HepG2 (cell line): ENCODE measurements at regions not wholly inside any gene's neighbourhood (a gene's known extent, or its start where the extent isn't known, plus 50 kb on each side); places are given as distances from the start of the nearest gene placed in this dataset.
A peak's percentile ranks its signal among the peaks of the same experiment; 100 is the strongest.

Source experiments
- ATAC-seq: fragments of 200-7000 bp; cut with Tn5 transposase; 3 replicates; pipeline ENCODE4 v1.9.1; 2020; ENCODE audit warnings: mild to moderate bottlenecking, moderate library complexity
- BruUV-seq: library from RNA; stranded (reverse); fragments of 400-500 nt; replicated peaks from 2 replicates; lab custom pipeline; 2021; lab: Mats Ljungman, UMichigan
- CTCF ChIA-PET: fragments of 300-600 bp; formaldehyde crosslinking; extraction: SDS; loops from one replicate; lab custom pipeline; 2021; ENCODE audit warnings: low total read pairs, inconsistent platforms, low intra/inter-chr PET ratio; lab: Yijun Ruan, JAX
- POLR2A ChIA-PET: fragments of 350-600 bp; sonication (Branson Sonifier 250); formaldehyde crosslinking; loops from one replicate; lab custom pipeline; 2020; ENCODE audit warnings: antibody characterized with exemption, inconsistent platforms; lab: Yijun Ruan, JAX
- DNase-seq: peaks from one replicate; pipeline ENCODE4 v3.0.0-alpha.2; 2015; ENCODE audit warnings: low spot score
- FAIRE-seq: peaks from 3 replicates; lab custom pipeline; 2011; peaks lifted over from hg19 to GRCh38; lab: Jason Lieb, UNC
- H2AFZ ChIP-seq: one replicate; pipeline ENCODE4 v1.6.1; 2011; ENCODE audit warnings: low read length, inconsistent platforms
- H3K27ac ChIP-seq: fragments of 300-600 bp; 3 replicates; pipeline ENCODE4 v1.8.0; 2011; ENCODE audit warnings: mixed run types, mild to moderate bottlenecking, mixed read lengths, low read length, inconsistent platforms; ENCODE audit not compliant: insufficient read depth; ENCODE audit errors: extremely low read length
- H3K27me3 ChIP-seq, 2 experiments: fragments of 200-600 bp in 1 of 2; 2 replicates in 1 of 2; 3 replicates in 1 of 2; pipeline versions ENCODE4 v1.6.0 to v1.8.0; 2011; ENCODE audit warnings: low read length in 2 of 2, mild to moderate bottlenecking in 2 of 2, moderate library complexity in 2 of 2, inconsistent platforms in 1 of 2; ENCODE audit not compliant: insufficient read depth in 2 of 2, control insufficient read depth in 1 of 2
- H3K36me3 ChIP-seq, 2 experiments: fragments of 200-600 bp in 1 of 2; replicated peaks in 1 of 2; 2 replicates in 1 of 2; 3 replicates in 1 of 2; pipeline versions ENCODE4 v1.5.1 to v1.8.0; 2011; ENCODE audit warnings: low read length in 2 of 2, inconsistent platforms in 1 of 2; ENCODE audit not compliant: insufficient read depth in 2 of 2, control insufficient read depth in 1 of 2
- H3K4me1 ChIP-seq: 2 replicates; pipeline ENCODE4 v1.5.1; 2012; ENCODE audit warnings: low read length, inconsistent platforms; ENCODE audit not compliant: insufficient read depth
- H3K4me2 ChIP-seq: 2 replicates; pipeline ENCODE4 v1.6.0; 2011; ENCODE audit warnings: low read depth, low read length, inconsistent platforms
- H3K4me3 ChIP-seq, 3 experiments: fragments of 200-600 bp in 1 of 3; sonication (generic), shearing (Covaris generic) in 1 of 3; replicated peaks in 1 of 3; 2 replicates each; pipeline ENCODE4 v1.5.1; 2011 to 2016; ENCODE audit warnings: low read length in 3 of 3, inconsistent platforms in 2 of 3, low read depth in 2 of 3, mild to moderate bottlenecking in 2 of 3, control low read depth in 1 of 3, mixed read lengths in 1 of 3; ENCODE audit not compliant: insufficient read depth in 1 of 3
- H3K79me2 ChIP-seq: one replicate; pipeline ENCODE4 v1.6.1; 2011; ENCODE audit warnings: low read length, inconsistent platforms; ENCODE audit not compliant: insufficient read depth
- H3K9ac ChIP-seq: 2 replicates; pipeline ENCODE4 v1.6.0; 2011; ENCODE audit warnings: mild to moderate bottlenecking, low read depth, low read length, inconsistent platforms; ENCODE audit not compliant: insufficient read depth
- H3K9me3 ChIP-seq: 2 replicates; pipeline ENCODE4 v1.5.1; 2012; ENCODE audit warnings: mild to moderate bottlenecking, low read length
- H4K20me1 ChIP-seq: 2 replicates; pipeline ENCODE4 v1.6.0; 2011; ENCODE audit warnings: inconsistent platforms, mild to moderate bottlenecking, low read length, moderate library complexity; ENCODE audit not compliant: insufficient read depth
- CBFB ChIP-seq: sonication (generic); formaldehyde crosslinking; IDR thresholded peaks from 2 replicates; pipeline ENCODE4 v1.4.0; 2020; ENCODE audit warnings: missing genetic modification reagents
- HMG20B ChIP-seq: conservative IDR thresholded peaks from 2 replicates; pipeline ENCODE4 v1.6.1; 2016; ENCODE audit warnings: missing genetic modification reagents, missing compliant biosample characterization
- MAFF ChIP-seq: IDR thresholded peaks from 2 replicates; pipeline ENCODE4 v1.6.1; 2011; ENCODE audit warnings: low read depth, low read length, improper control_type of control experiment
- MAFK ChIP-seq, 2 experiments: IDR thresholded peaks in 1 of 2; conservative IDR thresholded peaks in 1 of 2; 2 replicates each; pipeline ENCODE4 v1.6.1; 2011; ENCODE audit warnings: improper control_type of control experiment in 2 of 2, low read length in 2 of 2
- NFE2L2 ChIP-seq: fragments of 150-350 bp; IDR thresholded peaks from 2 replicates; pipeline ENCODE4 v1.6.1; 2014; ENCODE audit warnings: low read length
- PHF21A ChIP-seq: sonication (generic); formaldehyde crosslinking; IDR thresholded peaks from 2 replicates; pipeline ENCODE4 v1.5.0; 2020; ENCODE audit warnings: mild to moderate bottlenecking, missing genetic modification reagents
- ZNF432 ChIP-seq: sonication (generic); formaldehyde crosslinking; IDR thresholded peaks from 2 replicates; pipeline ENCODE4 v1.5.0; 2020; ENCODE audit warnings: missing genetic modification reagents, mild to moderate bottlenecking, borderline replicate concordance
- ZNF501 ChIP-seq: sonication (generic); formaldehyde crosslinking; IDR thresholded peaks from 2 replicates; pipeline ENCODE4 v1.5.1; 2020; ENCODE audit warnings: mild to moderate bottlenecking, moderate library complexity, missing genetic modification reagents
- ZNF678 ChIP-seq: sonication (generic); formaldehyde crosslinking; IDR thresholded peaks from 2 replicates; pipeline ENCODE4 v1.4.0; 2020; ENCODE audit warnings: mild to moderate bottlenecking, missing genetic modification reagents
- ZZZ3 ChIP-seq: sonication (generic); formaldehyde crosslinking; IDR thresholded peaks from 2 replicates; pipeline ENCODE4 v1.4.0; 2020; ENCODE audit warnings: missing genetic modification reagents, mild to moderate bottlenecking, borderline replicate concordance
- in situ Hi-C: cut with HindIII; loops from 2 replicates; pipeline ENCODE4 v1.10.0; 2017; ENCODE audit warnings: low pct_unique_long_range_greater_than_20kb; ENCODE audit not compliant: extremely low pct_ligation_motif_present
- intact Hi-C: fragments of 100-400 bp; cut with micrococcal nuclease; formaldehyde crosslinking; loops from one replicate; pipeline ENCODE4 v1.10.0; 2022; ENCODE audit not compliant: unreplicated experiment
- TF ChIP-seq, protein P1 (sequence below): sonication (generic); formaldehyde crosslinking; conservative IDR thresholded peaks from 2 replicates; pipeline ENCODE4 v1.4.0; 2020; ENCODE audit warnings: missing genetic modification reagents
- TF ChIP-seq, protein P2 (sequence below): sonication (generic); formaldehyde crosslinking; IDR thresholded peaks from 2 replicates; pipeline ENCODE4 v1.5.0; 2020; ENCODE audit warnings: mild to moderate bottlenecking, missing genetic modification reagents

DNA sequence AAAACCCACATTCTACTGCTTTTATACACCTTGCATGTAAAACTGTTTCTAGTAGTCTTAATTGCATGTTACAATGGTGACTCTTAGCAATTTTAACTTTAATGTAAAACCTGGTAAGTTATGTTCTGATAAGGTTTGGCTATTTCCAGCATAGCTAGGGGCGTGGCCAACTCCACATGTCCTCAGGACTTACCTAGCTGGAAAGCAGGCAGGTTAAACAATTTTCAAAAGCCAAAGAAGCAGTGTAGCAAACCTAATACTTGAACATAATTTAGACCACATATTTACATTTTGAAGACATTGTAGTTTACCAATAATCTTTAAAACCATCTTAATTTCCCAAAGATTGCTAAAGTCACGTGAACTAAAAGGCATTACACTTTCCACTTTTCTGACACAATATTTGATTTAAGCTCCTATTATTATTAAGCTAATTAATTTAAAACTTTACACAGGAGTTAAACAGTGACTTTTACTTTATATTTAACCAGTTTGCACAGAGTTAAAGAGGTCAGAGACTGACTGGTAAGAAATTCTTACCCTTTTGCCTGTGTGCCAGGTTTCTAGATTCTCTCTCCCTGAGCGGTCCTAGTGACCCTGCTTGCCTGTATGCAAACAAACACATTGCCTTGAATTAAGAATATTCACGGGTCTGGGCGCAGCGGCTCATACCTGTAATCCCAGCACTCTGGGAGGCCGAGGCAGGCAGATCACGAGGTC, 88.2 kb downstream of the GLUD2 start (continued):
- TF ChIP-seq, protein P1, sequence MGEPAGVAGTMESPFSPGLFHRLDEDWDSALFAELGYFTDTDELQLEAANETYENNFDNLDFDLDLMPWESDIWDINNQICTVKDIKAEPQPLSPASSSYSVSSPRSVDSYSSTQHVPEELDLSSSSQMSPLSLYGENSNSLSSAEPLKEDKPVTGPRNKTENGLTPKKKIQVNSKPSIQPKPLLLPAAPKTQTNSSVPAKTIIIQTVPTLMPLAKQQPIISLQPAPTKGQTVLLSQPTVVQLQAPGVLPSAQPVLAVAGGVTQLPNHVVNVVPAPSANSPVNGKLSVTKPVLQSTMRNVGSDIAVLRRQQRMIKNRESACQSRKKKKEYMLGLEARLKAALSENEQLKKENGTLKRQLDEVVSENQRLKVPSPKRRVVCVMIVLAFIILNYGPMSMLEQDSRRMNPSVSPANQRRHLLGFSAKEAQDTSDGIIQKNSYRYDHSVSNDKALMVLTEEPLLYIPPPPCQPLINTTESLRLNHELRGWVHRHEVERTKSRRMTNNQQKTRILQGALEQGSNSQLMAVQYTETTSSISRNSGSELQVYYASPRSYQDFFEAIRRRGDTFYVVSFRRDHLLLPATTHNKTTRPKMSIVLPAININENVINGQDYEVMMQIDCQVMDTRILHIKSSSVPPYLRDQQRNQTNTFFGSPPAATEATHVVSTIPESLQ (CRISPR knock-in tag) = no peak
- TF ChIP-seq PHF21A (CRISPR knock-in tag) (no peak), ZNF501 (no peak), ZZZ3 (CRISPR knock-in tag) (no peak), HMG20B (CRISPR knock-in tag) (no peak), NFE2L2 (no peak)

DNA sequence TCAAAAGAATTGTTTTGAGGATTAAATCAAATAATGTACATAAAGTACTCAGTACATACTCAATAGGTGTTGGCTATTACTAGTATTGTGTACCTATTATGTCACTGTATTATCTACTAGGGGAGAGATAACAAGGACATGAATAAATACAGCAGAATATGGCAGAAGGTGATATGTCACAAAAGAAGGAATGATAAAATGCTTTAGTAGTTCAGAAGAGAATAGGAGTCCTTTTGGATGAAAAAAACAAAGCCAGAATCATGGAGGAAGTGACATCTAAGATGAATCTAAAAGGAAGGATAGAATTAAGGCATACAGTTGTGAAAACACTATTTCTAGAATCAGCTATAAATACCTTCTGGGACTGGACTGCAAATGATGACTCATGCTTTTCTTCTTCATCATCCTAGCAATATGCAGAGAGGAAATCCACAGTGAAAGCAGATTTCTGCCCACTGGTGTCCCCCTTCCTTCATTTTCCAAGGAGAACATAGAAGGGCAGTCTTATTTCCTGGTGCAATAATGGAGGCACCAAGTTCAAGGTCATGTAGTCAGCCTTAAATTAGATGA, 98.7 kb downstream of the GLUD2 start:
- H3K9ac ChIP-seq = no peak overlapping the region
- intact Hi-C loops (no loop called here), in situ Hi-C loops (no loop called here)
- ATAC-seq = no peak
- no peak for TF ChIP-seq ZNF678 (CRISPR knock-in tag)
- no peak for TF ChIP-seq ZNF432
- TF ChIP-seq MAFF = peak; percentile 54
- TF ChIP-seq CBFB (CRISPR knock-in tag) = no peak
- TF ChIP-seq MAFK (conservative IDR thresholded peaks at IDR 0.05 in 1 of 2, IDR thresholded peaks at IDR 0.05 in 1 of 2; ENCODE audit: low read length in 2 of 2) = peak; percentile 45 to 61
- TF ChIP-seq, protein P2, sequence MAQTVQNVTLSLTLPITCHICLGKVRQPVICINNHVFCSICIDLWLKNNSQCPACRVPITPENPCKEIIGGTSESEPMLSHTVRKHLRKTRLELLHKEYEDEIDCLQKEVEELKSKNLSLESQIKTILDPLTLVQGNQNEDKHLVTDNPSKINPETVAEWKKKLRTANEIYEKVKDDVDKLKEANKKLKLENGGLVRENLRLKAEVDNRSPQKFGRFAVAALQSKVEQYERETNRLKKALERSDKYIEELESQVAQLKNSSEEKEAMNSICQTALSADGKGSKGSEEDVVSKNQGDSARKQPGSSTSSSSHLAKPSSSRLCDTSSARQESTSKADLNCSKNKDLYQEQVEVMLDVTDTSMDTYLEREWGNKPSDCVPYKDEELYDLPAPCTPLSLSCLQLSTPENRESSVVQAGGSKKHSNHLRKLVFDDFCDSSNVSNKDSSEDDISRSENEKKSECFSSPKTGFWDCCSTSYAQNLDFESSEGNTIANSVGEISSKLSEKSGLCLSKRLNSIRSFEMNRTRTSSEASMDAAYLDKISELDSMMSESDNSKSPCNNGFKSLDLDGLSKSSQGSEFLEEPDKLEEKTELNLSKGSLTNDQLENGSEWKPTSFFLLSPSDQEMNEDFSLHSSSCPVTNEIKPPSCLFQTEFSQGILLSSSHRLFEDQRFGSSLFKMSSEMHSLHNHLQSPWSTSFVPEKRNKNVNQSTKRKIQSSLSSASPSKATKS (CRISPR knock-in tag) = no peak
- no TSS peak for BruUV-seq
- no peaks in the 10 kb centered on the region for H3K36me3 ChIP-seq
- H3K27ac ChIP-seq = no peak overlapping the region
- ChIA-PET CTCF (no interaction called here), POLR2A (no interaction called here)
- no peaks in the 10 kb centered on the region for H3K9me3 ChIP-seq
- H4K20me1 ChIP-seq = no peaks in the 10 kb centered on the region
- H3K27me3 ChIP-seq = no peaks in the 10 kb centered on the region
- H3K4me3 ChIP-seq = no peak overlapping the region
- no peak for FAIRE-seq
- no peak overlapping the region for H3K4me2 ChIP-seq
- no peaks in the 10 kb centered on the region for H3K79me2 ChIP-seq
- no peaks in the 10 kb centered on the region for H3K4me1 ChIP-seq
- no peak for DNase-seq
- H2AFZ ChIP-seq = no peak overlapping the region
